ENCODE measurements at regions not wholly inside any gene's neighbourhood (a gene's known extent, or its start where the extent isn't known, plus 50 kb on each side); places are given as distances from the start of the nearest gene placed in this dataset.

DNA sequence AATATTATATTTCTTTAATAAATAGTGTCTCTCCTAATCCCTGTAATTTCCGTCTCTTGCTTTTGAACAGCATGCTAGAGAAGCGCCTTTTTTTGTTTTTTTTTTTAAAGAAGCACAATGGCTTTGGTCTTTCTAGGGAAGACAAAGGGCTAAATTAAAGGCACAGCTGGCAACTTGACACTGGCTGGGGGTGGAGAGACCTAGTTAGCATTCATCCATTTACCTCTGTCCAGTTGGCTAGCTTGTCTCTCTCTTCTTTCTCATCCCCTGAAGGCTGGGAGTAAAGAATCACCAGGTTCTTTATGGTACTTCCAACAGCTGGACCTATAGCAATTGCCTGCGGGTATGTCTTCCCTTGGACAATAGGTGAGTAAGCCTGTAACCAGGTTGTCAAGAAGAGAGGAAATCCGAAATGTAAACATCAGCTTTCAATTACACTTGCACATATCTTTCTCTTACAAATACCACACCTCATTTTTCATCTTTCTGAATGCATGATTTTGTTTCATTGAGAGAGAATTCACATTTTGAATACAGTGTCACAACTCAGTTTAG is 178.4 kb upstream of the GPR101 start:
- intact Hi-C loops (cut with micrococcal nuclease; ENCODE audit: unreplicated experiment) (no loop called here), in situ Hi-C loops (cut with MboI) (no loop called here)
- no peaks in the 10 kb centered on the region for H3K4me1 ChIP-seq (ENCODE audit: control insufficient read depth, insufficient read depth, low read length)
- WGBS (ENCODE audit: insufficient coverage, insufficient replicate concordance, low lambda C conversion rate, missing lambda C conversion rate): 0% methylated on average over 4 of the region's 4 CpGs
- RAD21 ChIA-PET (ENCODE audit: unreplicated experiment): no interaction called here
- H3K4me3 ChIP-seq: no peak overlapping the region
- TF ChIP-seq, protein P1, sequence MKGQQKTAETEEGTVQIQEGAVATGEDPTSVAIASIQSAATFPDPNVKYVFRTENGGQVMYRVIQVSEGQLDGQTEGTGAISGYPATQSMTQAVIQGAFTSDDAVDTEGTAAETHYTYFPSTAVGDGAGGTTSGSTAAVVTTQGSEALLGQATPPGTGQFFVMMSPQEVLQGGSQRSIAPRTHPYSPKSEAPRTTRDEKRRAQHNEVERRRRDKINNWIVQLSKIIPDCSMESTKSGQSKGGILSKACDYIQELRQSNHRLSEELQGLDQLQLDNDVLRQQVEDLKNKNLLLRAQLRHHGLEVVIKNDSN (IDR thresholded peaks at IDR 0.05; ENCODE audit: borderline replicate concordance, extremely low read length, insufficient read depth, low read depth, low read length): no peak
- TF ChIP-seq BACH1 (IDR thresholded peaks at IDR 0.05; ENCODE audit: borderline replicate concordance): no peak
- TF ChIP-seq MXI1 (IDR thresholded peaks at IDR 0.05; ENCODE audit: low read depth, low read length): no peak
- TF ChIP-seq ZNF622 (IDR thresholded peaks at IDR 0.05): no peak
- no peak for TF ChIP-seq WRNIP1 (IDR thresholded peaks at IDR 0.05; ENCODE audit: borderline replicate concordance, low read depth, low read length)
- no peak for TF ChIP-seq CBX3 (IDR thresholded peaks at IDR 0.05; ENCODE audit: borderline replicate concordance, low read depth)
- no peak for TF ChIP-seq FOXK2 (IDR thresholded peaks at IDR 0.05)
- TF ChIP-seq ZZZ3 (IDR thresholded peaks at IDR 0.05; ENCODE audit: control insufficient read depth, insufficient read length, low read depth): no peak
- TF ChIP-seq, protein P2, sequence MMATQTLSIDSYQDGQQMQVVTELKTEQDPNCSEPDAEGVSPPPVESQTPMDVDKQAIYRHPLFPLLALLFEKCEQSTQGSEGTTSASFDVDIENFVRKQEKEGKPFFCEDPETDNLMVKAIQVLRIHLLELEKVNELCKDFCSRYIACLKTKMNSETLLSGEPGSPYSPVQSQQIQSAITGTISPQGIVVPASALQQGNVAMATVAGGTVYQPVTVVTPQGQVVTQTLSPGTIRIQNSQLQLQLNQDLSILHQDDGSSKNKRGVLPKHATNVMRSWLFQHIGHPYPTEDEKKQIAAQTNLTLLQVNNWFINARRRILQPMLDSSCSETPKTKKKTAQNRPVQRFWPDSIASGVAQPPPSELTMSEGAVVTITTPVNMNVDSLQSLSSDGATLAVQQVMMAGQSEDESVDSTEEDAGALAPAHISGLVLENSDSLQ (IDR thresholded peaks at IDR 0.05): no peak
- TF ChIP-seq PAX8 (IDR thresholded peaks at IDR 0.05): no peak
- TF ChIP-seq RELA (IDR thresholded peaks at IDR 0.05; ENCODE audit: borderline replicate concordance, partially characterized antibody): no peak
- TF ChIP-seq CHD1 (IDR thresholded peaks at IDR 0.05; ENCODE audit: low read depth, low read length): no peak
- TF ChIP-seq ATF7 (IDR thresholded peaks at IDR 0.05; ENCODE audit: low read depth): no peak
- no peak for TF ChIP-seq GABPA (IDR thresholded peaks at IDR 0.05; ENCODE audit: low read depth)
- TF ChIP-seq SMAD5 (IDR thresholded peaks at IDR 0.05; ENCODE audit: low read depth): no peak
- TF ChIP-seq, protein P3, sequence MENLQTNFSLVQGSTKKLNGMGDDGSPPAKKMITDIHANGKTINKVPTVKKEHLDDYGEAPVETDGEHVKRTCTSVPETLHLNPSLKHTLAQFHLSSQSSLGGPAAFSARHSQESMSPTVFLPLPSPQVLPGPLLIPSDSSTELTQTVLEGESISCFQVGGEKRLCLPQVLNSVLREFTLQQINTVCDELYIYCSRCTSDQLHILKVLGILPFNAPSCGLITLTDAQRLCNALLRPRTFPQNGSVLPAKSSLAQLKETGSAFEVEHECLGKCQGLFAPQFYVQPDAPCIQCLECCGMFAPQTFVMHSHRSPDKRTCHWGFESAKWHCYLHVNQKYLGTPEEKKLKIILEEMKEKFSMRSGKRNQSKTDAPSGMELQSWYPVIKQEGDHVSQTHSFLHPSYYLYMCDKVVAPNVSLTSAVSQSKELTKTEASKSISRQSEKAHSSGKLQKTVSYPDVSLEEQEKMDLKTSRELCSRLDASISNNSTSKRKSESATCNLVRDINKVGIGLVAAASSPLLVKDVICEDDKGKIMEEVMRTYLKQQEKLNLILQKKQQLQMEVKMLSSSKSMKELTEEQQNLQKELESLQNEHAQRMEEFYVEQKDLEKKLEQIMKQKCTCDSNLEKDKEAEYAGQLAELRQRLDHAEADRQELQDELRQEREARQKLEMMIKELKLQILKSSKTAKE (IDR thresholded peaks at IDR 0.05; ENCODE audit: low read depth, poor library complexity, severe bottlenecking): no peak
- TF ChIP-seq TAF1 (IDR thresholded peaks at IDR 0.05; ENCODE audit: borderline replicate concordance, low read depth, low read length): no peak
- TF ChIP-seq KLF5 (IDR thresholded peaks at IDR 0.05; ENCODE audit: partially characterized antibody): no peak
- no peak overlapping the region for H3K4me2 ChIP-seq (ENCODE audit: control insufficient read depth, insufficient read depth)
- FAIRE-seq: no peak
- POLR2A ChIA-PET: no interaction called here
- no TSS peak for BruUV-seq (replicated peaks)
- no peak for ATAC-seq
- H3K9ac ChIP-seq (ENCODE audit: control insufficient read depth, insufficient read depth, low read length): no peak overlapping the region
- no peaks in the 10 kb centered on the region for H3K27me3 ChIP-seq (replicated peaks in 1 of 2; ENCODE audit: control insufficient read depth in 2 of 2, insufficient read depth in 2 of 2, low read length in 1 of 2)
- H3K36me3 ChIP-seq (ENCODE audit: control insufficient read depth in 2 of 2, insufficient read depth in 2 of 2, low read length in 1 of 2): no peaks in the 10 kb centered on the region
- H3K9me3 ChIP-seq (replicated peaks; ENCODE audit: control insufficient read depth, insufficient read depth, low read length): no peaks in the 10 kb centered on the region
- H3K79me2 ChIP-seq (ENCODE audit: control insufficient read depth, insufficient read depth, low read length): no peaks in the 10 kb centered on the region
- SMC1A ChIA-PET (ENCODE audit: uncharacterized antibody, unreplicated experiment): no interaction called here
- H2AFZ ChIP-seq (ENCODE audit: control insufficient read depth, low read depth, low read length): no peak overlapping the region
- no peaks in the 10 kb centered on the region for H4K20me1 ChIP-seq (ENCODE audit: control insufficient read depth, insufficient read depth)
- CTCF ChIA-PET: no interaction called here
- no peak for DNase-seq (ENCODE audit: low read depth, low spot score)
- H3K27ac ChIP-seq (ENCODE audit: control insufficient read depth, insufficient read depth): no peak overlapping the region
